PC-3 (cell line): ENCODE measurements at regions not wholly inside any gene's neighbourhood (a gene's known extent, or its start where the extent isn't known, plus 50 kb on each side); places are given as distances from the start of the nearest gene placed in this dataset.
"Not testable (repeated sequence)": the region's sequence is repeated elsewhere in the genome, so short reads cannot be mapped to it uniquely, and the experiment has no call there.

Experiments
- CTCF ChIP-seq: fragments of 300-600 bp; sonication (generic); conservative IDR thresholded peaks from 2 replicates; pipeline ENCODE4 v1.5.1; 2017; ENCODE audit warnings: antibody characterized with exemption, low read depth, mild to moderate bottlenecking, low read length
- EZH2 ChIP-seq: fragments of 300-600 bp; sonication (generic); IDR thresholded peaks from one replicate; pipeline ENCODE4 v1.6.1; 2017; ENCODE audit warnings: antibody characterized with exemption, mild to moderate bottlenecking, low read length; ENCODE audit not compliant: unreplicated experiment

- not testable (repeated sequence) for TF ChIP-seq EZH2, CTCF
These were observed 453.4 kb upstream of the PITX2 start for GRCh38 chr4:111076299-111076698.
